Immature natural killer cell (primary cell): ENCODE measurements at regions not wholly inside any gene's neighbourhood (a gene's known extent, or its start where the extent isn't known, plus 50 kb on each side); places are given as distances from the start of the nearest gene placed in this dataset.
A peak's percentile ranks its signal among the peaks of the same experiment; 100 is the strongest.
"Not testable (repeated sequence)": the region's sequence is repeated elsewhere in the genome, so short reads cannot be mapped to it uniquely, and the experiment has no call there.

Experiments
- DNase-seq, 3 donors: peaks; one replicate each; pipeline ENCODE4 v3.0.0; 2022; ENCODE audit warnings: mixed read lengths in 1 of 3
- H3K27ac Mint-ChIP-seq, 6 donors: one replicate each; pipeline ENCODE4 v1.8.0; 2020; ENCODE audit warnings: mixed read lengths in 6 of 6, mild to moderate bottlenecking in 5 of 6, inconsistent platforms in 4 of 6, moderate library complexity in 3 of 6
- H3K27me3 Mint-ChIP-seq, 3 donors: one replicate each; pipeline ENCODE4 v1.8.0; 2020 to 2021; ENCODE audit warnings: low read depth in 3 of 3, mild to moderate bottlenecking in 3 of 3, mixed read lengths in 3 of 3, moderate library complexity in 3 of 3, inconsistent platforms in 1 of 3
- H3K36me3 Mint-ChIP-seq, 3 donors: one replicate each; pipeline ENCODE4 v1.8.0; 2020; ENCODE audit warnings: mixed read lengths in 3 of 3, inconsistent platforms in 2 of 3, mild to moderate bottlenecking in 2 of 3
- H3K4me1 Mint-ChIP-seq, 2 donors: one replicate each; pipeline ENCODE4 v1.8.0; 2020; ENCODE audit warnings: inconsistent platforms in 2 of 2, mild to moderate bottlenecking in 2 of 2, mixed read lengths in 2 of 2, moderate library complexity in 1 of 2
- H3K4me3 Mint-ChIP-seq, 5 donors: one replicate each; pipeline ENCODE4 v1.8.0; 2020; ENCODE audit warnings: mild to moderate bottlenecking in 5 of 5, mixed read lengths in 5 of 5, inconsistent platforms in 3 of 5, moderate library complexity in 3 of 5
- H3K9me3 Mint-ChIP-seq, 6 donors: one replicate each; pipeline ENCODE4 v1.8.0; 2020; ENCODE audit warnings: mild to moderate bottlenecking in 6 of 6, mixed read lengths in 6 of 6, inconsistent platforms in 4 of 6, moderate library complexity in 3 of 6

GRCh38 chr10:6953271-6953801 is 373.3 kb upstream of the PRKCQ start:
- H3K36me3 Mint-ChIP-seq: peaks cover 0 to 13% (median 3%) of the 10 kb centered on the region in 3 donors
- peaks cover 36 to 65% of the 10 kb centered on the region in 2 donors for H3K4me1 Mint-ChIP-seq
- DNase-seq: no peak
- H3K9me3 Mint-ChIP-seq: no peaks in the 10 kb centered on the region
- H3K27me3 Mint-ChIP-seq: peaks cover 0 to 5% (median 3%) of the 10 kb centered on the region in 3 donors
- peak overlapping the region in 3 of 6 donors; percentile 15 to 40 (median 35) for H3K27ac Mint-ChIP-seq
- no peak overlapping the region for H3K4me3 Mint-ChIP-seq

- Mint-ChIP-seq H3K36me3 (peaks cover under 1 to 13% (median 3%) of the 10 kb centered on the region in 3 donors), H3K4me3 (no peak overlapping the region), H3K27me3 (peaks cover 0 to 5% (median 3%) of the 10 kb centered on the region in 3 donors), H3K9me3 (peaks cover 0 to under 1% (median 0%) of the 10 kb centered on the region in 6 donors), H3K4me1 (peaks cover 20 to 49% of the 10 kb centered on the region in 2 donors), H3K27ac (no peak overlapping the region)
- DNase-seq: no peak
Measured at GRCh38 chr10:6951732-6952131, 371.7 kb upstream of the PRKCQ start.

GRCh38 chr10:6950133-6950532 is 370.1 kb upstream of the PRKCQ start:
- peaks cover 0 to 4% (median 2%) of the 10 kb centered on the region in 3 donors for H3K27me3 Mint-ChIP-seq
- peaks cover 3 to 13% (median 5%) of the 10 kb centered on the region in 3 donors for H3K36me3 Mint-ChIP-seq
- no peak for DNase-seq
- H3K4me1 Mint-ChIP-seq: peaks cover 13 to 35% of the 10 kb centered on the region in 2 donors
- H3K9me3 Mint-ChIP-seq: peaks cover 0 to 5% (median 0%) of the 10 kb centered on the region in 6 donors
- no peak overlapping the region for H3K4me3 Mint-ChIP-seq
- H3K27ac Mint-ChIP-seq: peak overlapping the region in 1 of 6 donors; percentile 27

- no peak for DNase-seq
- H3K36me3 Mint-ChIP-seq: peaks cover 3 to 6% (median 5%) of the 10 kb centered on the region in 3 donors
- H3K4me1 Mint-ChIP-seq: no peaks in the 10 kb centered on the region
- H3K27me3 Mint-ChIP-seq: peaks cover 0 to 3% (median 1%) of the 10 kb centered on the region in 3 donors
- H3K9me3 Mint-ChIP-seq: peaks cover 0 to 5% (median 0%) of the 10 kb centered on the region in 6 donors
- no peak overlapping the region for H3K27ac Mint-ChIP-seq
- H3K4me3 Mint-ChIP-seq: no peak overlapping the region
Measured at GRCh38 chr10:6944436-6944835, 364.4 kb upstream of the PRKCQ start.

GRCh38 chr10:6938384-6938783 is 358.3 kb upstream of the PRKCQ start:
- DNase-seq: no peak
- Mint-ChIP-seq H3K9me3 (peaks cover 0 to 8% (median 3%) of the 10 kb centered on the region in 6 donors), H3K27me3 (no peaks in the 10 kb centered on the region), H3K4me3 (no peak overlapping the region), H3K36me3 (peaks cover 3 to 8% (median 5%) of the 10 kb centered on the region in 3 donors), H3K27ac (no peak overlapping the region), H3K4me1 (peaks cover 5 to 7% of the 10 kb centered on the region in 2 donors)

GRCh38 chr10:6936931-6937330 is 356.9 kb upstream of the PRKCQ start:
- peaks cover 5 to 7% of the 10 kb centered on the region in 2 donors for H3K4me1 Mint-ChIP-seq
- peaks cover 0 to 8% (median 2%) of the 10 kb centered on the region in 6 donors for H3K9me3 Mint-ChIP-seq
- DNase-seq: no peak
- no peaks in the 10 kb centered on the region for H3K27me3 Mint-ChIP-seq
- peaks cover 3 to 8% (median 5%) of the 10 kb centered on the region in 3 donors for H3K36me3 Mint-ChIP-seq
- no peak overlapping the region for H3K27ac Mint-ChIP-seq
- H3K4me3 Mint-ChIP-seq: no peak overlapping the region

GRCh38 chr10:6929148-6929830 is 349.2 kb upstream of the PRKCQ start:
- Mint-ChIP-seq H3K4me1 (peaks cover 63 to 65% of the 10 kb centered on the region in 2 donors), H3K36me3 (no peaks in the 10 kb centered on the region), H3K27me3 (peaks cover 9 to 18% (median 11%) of the 10 kb centered on the region in 3 donors), H3K27ac (peak overlapping the region; percentile 94 to 99 (median 96)), H3K9me3 (peaks cover 0 to 2% (median 0%) of the 10 kb centered on the region in 6 donors), H3K4me3 (peak overlapping the region; percentile 74 to 88 (median 84))
- peak; percentile 19 to 30 (median 22) for DNase-seq

- peak overlapping the region; percentile 94 to 99 (median 96) for H3K27ac Mint-ChIP-seq
- H3K27me3 Mint-ChIP-seq: peaks cover 9 to 18% (median 11%) of the 10 kb centered on the region in 3 donors
- peaks cover 0 to 2% (median 0%) of the 10 kb centered on the region in 6 donors for H3K9me3 Mint-ChIP-seq
- peaks cover 62 to 71% of the 10 kb centered on the region in 2 donors for H3K4me1 Mint-ChIP-seq
- H3K4me3 Mint-ChIP-seq: peak overlapping the region; percentile 74 to 88 (median 84)
- no peaks in the 10 kb centered on the region for H3K36me3 Mint-ChIP-seq
- DNase-seq: peak; percentile 65 to 71 (median 69)
Measured at GRCh38 chr10:6928586-6928985, 348.5 kb upstream of the PRKCQ start.

GRCh38 chr10:6926971-6927370 is 346.9 kb upstream of the PRKCQ start:
- no peak for DNase-seq
- H3K4me1 Mint-ChIP-seq: peaks cover 62 to 71% of the 10 kb centered on the region in 2 donors
- peaks cover 9 to 18% (median 11%) of the 10 kb centered on the region in 3 donors for H3K27me3 Mint-ChIP-seq
- H3K36me3 Mint-ChIP-seq: no peaks in the 10 kb centered on the region
- peak overlapping the region; percentile 74 to 88 (median 84) for H3K4me3 Mint-ChIP-seq
- no peaks in the 10 kb centered on the region for H3K9me3 Mint-ChIP-seq
- H3K27ac Mint-ChIP-seq: peak overlapping the region; percentile 91 to 99 (median 95)

GRCh38 chr10:6925146-6925545 is 345.1 kb upstream of the PRKCQ start:
- Mint-ChIP-seq H3K9me3 (no peaks in the 10 kb centered on the region), H3K36me3 (no peaks in the 10 kb centered on the region), H3K27ac (peak overlapping the region; percentile 4 to 99 (median 87)), H3K27me3 (peaks cover 9 to 18% (median 11%) of the 10 kb centered on the region in 3 donors), H3K4me1 (peaks cover 63 to 75% of the 10 kb centered on the region in 2 donors), H3K4me3 (peak overlapping the region; percentile 74 to 88 (median 84))
- DNase-seq: no peak

- no peak overlapping the region for H3K27ac Mint-ChIP-seq
- peaks cover 9 to 18% (median 13%) of the 10 kb centered on the region in 3 donors for H3K27me3 Mint-ChIP-seq
- H3K36me3 Mint-ChIP-seq: no peaks in the 10 kb centered on the region
- H3K4me3 Mint-ChIP-seq: peak overlapping the region in 1 of 5 donors; percentile 15
- peaks cover 58 to 71% of the 10 kb centered on the region in 2 donors for H3K4me1 Mint-ChIP-seq
- H3K9me3 Mint-ChIP-seq: no peaks in the 10 kb centered on the region
- no peak for DNase-seq
Measured at GRCh38 chr10:6924166-6924565, 344.1 kb upstream of the PRKCQ start.

- not testable (repeated sequence) for H3K27ac Mint-ChIP-seq, H3K9me3 Mint-ChIP-seq, DNase-seq, H3K4me3 Mint-ChIP-seq, H3K36me3 Mint-ChIP-seq, H3K27me3 Mint-ChIP-seq
- peaks cover 31 to 46% of the 10 kb centered on the region in 2 donors for H3K4me1 Mint-ChIP-seq
Measured at GRCh38 chr10:6921026-6921425, 340.9 kb upstream of the PRKCQ start.

- DNase-seq: peak; percentile 69 to 70 (median 70)
- peak overlapping the region; percentile 12 to 73 (median 48) for H3K27ac Mint-ChIP-seq
- H3K4me3 Mint-ChIP-seq: peak overlapping the region; percentile 46 to 80 (median 72)
- peaks cover 25 to 39% of the 10 kb centered on the region in 2 donors for H3K4me1 Mint-ChIP-seq
- no peaks in the 10 kb centered on the region for H3K36me3 Mint-ChIP-seq
- H3K27me3 Mint-ChIP-seq: peaks cover 0 to 5% (median 1%) of the 10 kb centered on the region in 3 donors
- no peaks in the 10 kb centered on the region for H3K9me3 Mint-ChIP-seq
Measured at GRCh38 chr10:6920072-6921019, 340.3 kb upstream of the PRKCQ start.
